Tibial nerve (tissue), 4 donors: ENCODE measurements at regions not wholly inside any gene's neighbourhood (a gene's known extent, or its start where the extent isn't known, plus 50 kb on each side); places are given as distances from the start of the nearest gene placed in this dataset.
A peak's percentile ranks its signal among the peaks of the same experiment; 100 is the strongest.

Experiments used
- DNase-seq, 2 donors: peaks; one replicate each; pipeline ENCODE4 v3.0.0-alpha.2; 2019; ENCODE audit warnings: low spot score in 2 of 2
- H3K27ac ChIP-seq, 4 donors: fragments of 200-600 bp; sonication (generic) in 3 of 4; one replicate each; pipeline ENCODE4 v1.5.1; 2017 to 2019; ENCODE audit warnings: mild to moderate bottlenecking in 1 of 4
- H3K27me3 ChIP-seq, 2 donors: fragments of 200-600 bp; sonication (generic) in 1 of 2; one replicate each; pipeline versions ENCODE4 v1.5.1 to v1.6.0; 2017 to 2019
- H3K36me3 ChIP-seq, 3 donors: fragments of 200-600 bp; sonication (generic); one replicate each; pipeline ENCODE4 v1.5.1; 2018 to 2019
- H3K4me1 ChIP-seq, 4 donors: fragments of 200-600 bp; sonication (generic) in 3 of 4; one replicate each; pipeline ENCODE4 v1.5.1; 2017 to 2019
- H3K4me3 ChIP-seq, 4 donors: fragments of 200-600 bp; sonication (generic) in 3 of 4; one replicate each; pipeline ENCODE4 v1.5.1; 2017 to 2019; ENCODE audit warnings: mild to moderate bottlenecking in 1 of 4, moderate library complexity in 1 of 4
- H3K9me3 ChIP-seq, 4 donors: fragments of 200-600 bp; sonication (generic) in 3 of 4; one replicate each; pipeline ENCODE4 v1.5.1; 2017 to 2019
- CTCF ChIP-seq, 5 experiments: fragments of 200-600 bp in 3 of 5; fragments of 450-650 bp in 2 of 5; sonication (generic) in 3 of 5; IDR thresholded peaks; one replicate each; pipeline ENCODE4 v1.5.1; 2016 to 2019; ENCODE audit warnings: antibody characterized with exemption in 5 of 5, mild to moderate bottlenecking in 3 of 5, moderate library complexity in 2 of 5
- EP300 ChIP-seq, 2 donors: sonication (generic); formaldehyde crosslinking; IDR thresholded peaks; one replicate each; pipeline ENCODE4 v1.6.1; 2017; ENCODE audit warnings: antibody characterized with exemption in 2 of 2, mild to moderate bottlenecking in 1 of 2
- POLR2A ChIP-seq, 2 donors: fragments of 450-650 bp; IDR thresholded peaks; one replicate each; pipeline ENCODE4 v1.6.1; 2017; ENCODE audit warnings: antibody characterized with exemption in 2 of 2, mild to moderate bottlenecking in 2 of 2, moderate library complexity in 2 of 2
- WGBS, 2 donors: methylation state at CpG; one replicate each; pipeline ENCODE4 v1.1.5; 2018; 5-methylcytosine and 5-hydroxymethylcytosine counted together

- Histone ChIP-seq H3K9me3 (no peaks in the 10 kb centered on the region), H3K27ac (peak overlapping the region in 2 of 4 donors; percentile 70 to 80), H3K4me1 (peaks cover 0 to 22% (median 9%) of the 10 kb centered on the region in 4 donors), H3K27me3 (no peaks in the 10 kb centered on the region), H3K4me3 (no peak overlapping the region), H3K36me3 (no peaks in the 10 kb centered on the region)
- peak; percentile 37 to 60 for DNase-seq
- TF ChIP-seq POLR2A (IDR thresholded peaks at IDR 0.05) (no peak), EP300 (IDR thresholded peaks at IDR 0.05) (peak in 1 of 2 donors; percentile 79)
- WGBS, 2 donors = 30 to 40% methylated on average over 7 of the region's 7 CpGs
Observed at GRCh38 chr9:88658311-88658822, 123.4 kb downstream of the NXNL2 start.

- no peak for TF ChIP-seq EP300 (IDR thresholded peaks at IDR 0.05)
- TF ChIP-seq CTCF (IDR thresholded peaks at IDR 0.05) = no peak
- no peak for TF ChIP-seq POLR2A (IDR thresholded peaks at IDR 0.05)
- Histone ChIP-seq H3K36me3 (no peaks in the 10 kb centered on the region), H3K27ac (no peak overlapping the region), H3K4me3 (no peak overlapping the region), H3K27me3 (no peaks in the 10 kb centered on the region), H3K9me3 (no peaks in the 10 kb centered on the region), H3K4me1 (peaks cover 0 to 14% (median 5%) of the 10 kb centered on the region in 4 donors)
- DNase-seq = no peak
- 87 to 90% methylated on average over 2 of the region's 2 CpGs for WGBS, 2 donors
Observed at GRCh38 chr9:88659126-88659525, 124.1 kb downstream of the NXNL2 start.

- no peaks in the 10 kb centered on the region for H3K27me3 ChIP-seq
- no peaks in the 10 kb centered on the region for H3K9me3 ChIP-seq
- DNase-seq = no peak
- H3K4me1 ChIP-seq = peaks cover 0 to 11% (median 3%) of the 10 kb centered on the region in 4 donors
- H3K27ac ChIP-seq = no peak overlapping the region
- no peaks in the 10 kb centered on the region for H3K36me3 ChIP-seq
- WGBS, 2 donors = 21 to 63% methylated on average over 1 of the region's 1 CpG
- no peak overlapping the region for H3K4me3 ChIP-seq
- TF ChIP-seq CTCF (IDR thresholded peaks at IDR 0.05) = no peak
- TF ChIP-seq EP300 (IDR thresholded peaks at IDR 0.05) = no peak
- no peak for TF ChIP-seq POLR2A (IDR thresholded peaks at IDR 0.05)
Observed at GRCh38 chr9:88660611-88661010, 125.6 kb downstream of the NXNL2 start.

- Histone ChIP-seq H3K9me3 (no peaks in the 10 kb centered on the region), H3K4me1 (peaks cover 0 to 11% (median 3%) of the 10 kb centered on the region in 4 donors), H3K27ac (no peak overlapping the region), H3K4me3 (no peak overlapping the region), H3K27me3 (no peaks in the 10 kb centered on the region), H3K36me3 (no peaks in the 10 kb centered on the region)
- no peak for TF ChIP-seq EP300 (IDR thresholded peaks at IDR 0.05)
- TF ChIP-seq POLR2A (IDR thresholded peaks at IDR 0.05) = no peak
- no peak for TF ChIP-seq CTCF (IDR thresholded peaks at IDR 0.05)
- 78 to 98% methylated on average over 3 of the region's 3 CpGs for WGBS, 2 donors
- no peak for DNase-seq
Observed at GRCh38 chr9:88661759-88662158, 126.8 kb downstream of the NXNL2 start.

- H3K27me3 ChIP-seq = no peaks in the 10 kb centered on the region
- TF ChIP-seq EP300 (IDR thresholded peaks at IDR 0.05) (no peak), CTCF (IDR thresholded peaks at IDR 0.05) (no peak), POLR2A (IDR thresholded peaks at IDR 0.05) (no peak)
- no peak overlapping the region for H3K4me3 ChIP-seq
- no peak for DNase-seq
- H3K4me1 ChIP-seq = no peaks in the 10 kb centered on the region
- peaks cover 0 to under 1% (median 0%) of the 10 kb centered on the region in 4 donors for H3K9me3 ChIP-seq
- 79 to 97% methylated on average over 4 of the region's 4 CpGs for WGBS, 2 donors
- no peak overlapping the region for H3K27ac ChIP-seq
- no peaks in the 10 kb centered on the region for H3K36me3 ChIP-seq
Observed at GRCh38 chr9:88663771-88664419, 128.9 kb downstream of the NXNL2 start.
